H9 (cell line): ENCODE measurements at regions not wholly inside any gene's neighbourhood (a gene's known extent, or its start where the extent isn't known, plus 50 kb on each side); places are given as distances from the start of the nearest gene placed in this dataset.

Experiments
- DNase-seq: peaks from one replicate; pipeline ENCODE4 v3.0.0-alpha.2; 2017
- H2AFZ ChIP-seq: one replicate; pipeline ENCODE4 v1.6.1; 2013; ENCODE audit warnings: mild to moderate bottlenecking, low read length, control low read depth, moderate library complexity
- H2AK5ac ChIP-seq: 2 replicates; pipeline ENCODE4 v1.6.1; 2013; ENCODE audit warnings: low read length, control low read depth, mixed read lengths; ENCODE audit not compliant: insufficient read length
- H2BK120ac ChIP-seq: one replicate; pipeline ENCODE4 v1.6.1; 2013; ENCODE audit warnings: low read depth, mild to moderate bottlenecking, low read length, control low read depth, inconsistent platforms; ENCODE audit not compliant: poor library complexity, severe bottlenecking
- H2BK12ac ChIP-seq: 2 replicates; pipeline ENCODE4 v1.6.1; 2013; ENCODE audit warnings: low read length, control low read depth, mixed read lengths, low read depth; ENCODE audit not compliant: insufficient read length
- H2BK15ac ChIP-seq: 2 replicates; pipeline ENCODE4 v1.6.1; 2013; ENCODE audit warnings: low read depth, low read length, control low read depth
- H2BK20ac ChIP-seq: one replicate; pipeline ENCODE4 v1.6.1; 2013; ENCODE audit warnings: low read depth, mild to moderate bottlenecking, low read length, control low read depth, inconsistent platforms; ENCODE audit not compliant: poor library complexity, severe bottlenecking
- H2BK5ac ChIP-seq: 2 replicates; pipeline ENCODE4 v1.6.1; 2013; ENCODE audit warnings: low read length, control low read depth, mixed read lengths; ENCODE audit not compliant: insufficient read length
- H3K14ac ChIP-seq: 2 replicates; pipeline ENCODE4 v1.6.1; 2013; ENCODE audit warnings: low read length, control low read depth; ENCODE audit not compliant: insufficient read depth
- H3K18ac ChIP-seq: 2 replicates; pipeline ENCODE4 v1.6.1; 2013; ENCODE audit warnings: low read depth, mild to moderate bottlenecking, mixed read lengths, low read length, control low read depth; ENCODE audit not compliant: insufficient read length
- H3K23ac ChIP-seq: 2 replicates; pipeline ENCODE4 v1.6.1; 2013; ENCODE audit warnings: low read length, control low read depth, mixed read lengths, low read depth; ENCODE audit not compliant: insufficient read length
- H3K23me2 ChIP-seq: 2 replicates; pipeline ENCODE4 v1.6.1; 2013; ENCODE audit warnings: low read depth, mild to moderate bottlenecking, mixed read lengths, low read length, control low read depth; ENCODE audit not compliant: insufficient read length, poor library complexity, severe bottlenecking
- H3K27ac ChIP-seq: 2 replicates; pipeline ENCODE4 v1.5.1; 2013; ENCODE audit warnings: low read length, control low read depth, mixed read lengths, low read depth; ENCODE audit not compliant: insufficient read length
- H3K27me3 ChIP-seq: 2 replicates; pipeline ENCODE4 v1.6.1; 2013; ENCODE audit warnings: low read length, control low read depth, inconsistent platforms; ENCODE audit not compliant: insufficient read depth
- H3K4ac ChIP-seq: 2 replicates; pipeline ENCODE4 v1.6.1; 2013; ENCODE audit warnings: low read depth, mild to moderate bottlenecking, control low read depth, inconsistent platforms, low read length, moderate library complexity
- H3K4me1 ChIP-seq: 2 replicates; pipeline ENCODE4 v1.6.1; 2013; ENCODE audit warnings: low read length, control low read depth, inconsistent platforms; ENCODE audit not compliant: insufficient read depth
- H3K4me2 ChIP-seq: 2 replicates; pipeline ENCODE4 v1.6.1; 2013; ENCODE audit warnings: low read length, control low read depth, mixed read lengths; ENCODE audit not compliant: insufficient read length, insufficient read depth
- H3K56ac ChIP-seq: 2 replicates; pipeline ENCODE4 v1.6.1; 2013; ENCODE audit warnings: low read depth, mild to moderate bottlenecking, mixed read lengths, low read length, control low read depth; ENCODE audit not compliant: insufficient read length
- H3K79me1 ChIP-seq: 2 replicates; pipeline ENCODE4 v1.6.1; 2013; ENCODE audit warnings: low read depth, mild to moderate bottlenecking, moderate library complexity, low read length, control low read depth, inconsistent platforms; ENCODE audit not compliant: insufficient read depth, poor library complexity, severe bottlenecking
- H3K79me2 ChIP-seq: 2 replicates; pipeline ENCODE4 v1.6.1; 2013; ENCODE audit warnings: low read length, control low read depth, inconsistent platforms; ENCODE audit not compliant: insufficient read depth
- H3K9ac ChIP-seq: 2 replicates; pipeline ENCODE4 v1.6.1; 2013; ENCODE audit warnings: low read length, control low read depth, mixed read lengths; ENCODE audit not compliant: insufficient read length; ENCODE audit errors: extremely low read depth
- H3K9me3 ChIP-seq: one replicate; pipeline ENCODE4 v1.6.1; 2013; ENCODE audit warnings: low read depth, low read length, inconsistent platforms; ENCODE audit not compliant: control insufficient read depth
- H3T11ph ChIP-seq: one replicate; pipeline ENCODE4 v1.6.1; 2013; ENCODE audit warnings: mild to moderate bottlenecking, low read length, control low read depth, inconsistent platforms
- H4K20me1 ChIP-seq: one replicate; pipeline ENCODE4 v1.6.1; 2013; ENCODE audit not compliant: control insufficient read depth, insufficient read length, insufficient read depth
- H4K5ac ChIP-seq: 2 replicates; pipeline ENCODE4 v1.6.1; 2013; ENCODE audit warnings: low read depth, mild to moderate bottlenecking, mixed read lengths, low read length, control low read depth; ENCODE audit not compliant: insufficient read length
- H4K8ac ChIP-seq: replicated peaks from 2 replicates; pipeline ENCODE4 v1.6.1; 2013; ENCODE audit warnings: low read length, control low read depth, mixed read lengths, low read depth; ENCODE audit not compliant: insufficient read length
- H4K91ac ChIP-seq: 2 replicates; pipeline ENCODE4 v1.6.1; 2013; ENCODE audit warnings: low read depth, mild to moderate bottlenecking, moderate library complexity, mixed read lengths, low read length, control low read depth; ENCODE audit not compliant: insufficient read length
- H3K27ac Mint-ChIP-seq, 3 experiments: 2 replicates in 2 of 3; 3 replicates in 1 of 3; pipeline ENCODE4 v1.8.0; 2020 to 2021; ENCODE audit warnings: mixed read lengths in 3 of 3, mild to moderate bottlenecking in 1 of 3, moderate library complexity in 1 of 3
- H3K27me3 Mint-ChIP-seq: 2 replicates; pipeline ENCODE4 v1.8.0; 2021; ENCODE audit warnings: low read depth, mild to moderate bottlenecking, moderate library complexity, mixed read lengths
- H3K36me3 Mint-ChIP-seq, 3 experiments: 2 replicates in 2 of 3; 3 replicates in 1 of 3; pipeline ENCODE4 v1.8.0; 2020 to 2021; ENCODE audit warnings: low read depth in 3 of 3, mixed read lengths in 3 of 3; ENCODE audit not compliant: insufficient read depth in 1 of 3
- H3K4me1 Mint-ChIP-seq, 2 experiments: 2 replicates each; pipeline ENCODE4 v1.8.0; 2020; ENCODE audit warnings: mixed read lengths in 2 of 2
- H3K4me3 Mint-ChIP-seq, 2 experiments: 2 replicates in 1 of 2; 3 replicates in 1 of 2; pipeline ENCODE4 v1.8.0; 2020 to 2021; ENCODE audit warnings: mild to moderate bottlenecking in 2 of 2, mixed read lengths in 2 of 2, moderate library complexity in 1 of 2
- H3K9me3 Mint-ChIP-seq, 2 experiments: 2 replicates in 1 of 2; 3 replicates in 1 of 2; pipeline ENCODE4 v1.8.0; 2020; ENCODE audit warnings: mild to moderate bottlenecking in 2 of 2, mixed read lengths in 2 of 2, moderate library complexity in 1 of 2
- TF ChIP-seq, protein P1 (sequence below): fragments of 200-600 bp; sonication (generic); conservative IDR thresholded peaks from 3 replicates; pipeline ENCODE4 v1.8.0; 2021; ENCODE audit warnings: antibody characterized with exemption, mild to moderate bottlenecking

DNA sequence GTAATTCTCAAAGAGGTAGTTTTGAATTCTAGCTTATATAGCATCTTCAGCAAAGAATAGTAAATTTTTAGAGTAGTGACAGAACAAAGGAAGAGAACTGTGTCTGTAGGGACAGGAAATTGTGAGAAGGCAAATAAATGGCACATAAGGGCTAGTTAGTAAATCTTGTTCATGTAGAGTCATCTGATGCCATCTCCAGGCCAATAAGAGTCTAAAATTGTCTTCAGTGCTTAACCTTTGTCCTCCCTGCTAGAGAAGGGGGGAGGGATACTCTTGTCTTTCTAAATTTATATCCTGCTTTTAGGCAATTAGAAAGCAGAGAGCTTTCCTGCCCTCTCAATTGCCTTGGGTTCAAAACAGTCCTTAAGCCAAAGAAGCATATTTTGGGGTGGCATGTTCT, 87.0 kb upstream of the DNAJC19 start:
- H3K23me2 ChIP-seq = no peaks in the 10 kb centered on the region
- no peak overlapping the region for H4K5ac ChIP-seq
- peaks cover 14 to 19% of the 10 kb centered on the region in 2 experiments for H3K4me1 Mint-ChIP-seq
- no peak overlapping the region for H2AFZ ChIP-seq
- H3K4me1 ChIP-seq = no peaks in the 10 kb centered on the region; the same call in 1 of the 2 replicates
- H2BK5ac ChIP-seq = no peak overlapping the region
- no peak overlapping the region for H4K8ac ChIP-seq
- TF ChIP-seq, protein P1, sequence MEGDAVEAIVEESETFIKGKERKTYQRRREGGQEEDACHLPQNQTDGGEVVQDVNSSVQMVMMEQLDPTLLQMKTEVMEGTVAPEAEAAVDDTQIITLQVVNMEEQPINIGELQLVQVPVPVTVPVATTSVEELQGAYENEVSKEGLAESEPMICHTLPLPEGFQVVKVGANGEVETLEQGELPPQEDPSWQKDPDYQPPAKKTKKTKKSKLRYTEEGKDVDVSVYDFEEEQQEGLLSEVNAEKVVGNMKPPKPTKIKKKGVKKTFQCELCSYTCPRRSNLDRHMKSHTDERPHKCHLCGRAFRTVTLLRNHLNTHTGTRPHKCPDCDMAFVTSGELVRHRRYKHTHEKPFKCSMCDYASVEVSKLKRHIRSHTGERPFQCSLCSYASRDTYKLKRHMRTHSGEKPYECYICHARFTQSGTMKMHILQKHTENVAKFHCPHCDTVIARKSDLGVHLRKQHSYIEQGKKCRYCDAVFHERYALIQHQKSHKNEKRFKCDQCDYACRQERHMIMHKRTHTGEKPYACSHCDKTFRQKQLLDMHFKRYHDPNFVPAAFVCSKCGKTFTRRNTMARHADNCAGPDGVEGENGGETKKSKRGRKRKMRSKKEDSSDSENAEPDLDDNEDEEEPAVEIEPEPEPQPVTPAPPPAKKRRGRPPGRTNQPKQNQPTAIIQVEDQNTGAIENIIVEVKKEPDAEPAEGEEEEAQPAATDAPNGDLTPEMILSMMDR = no peak
- H3K9me3 ChIP-seq = no peaks in the 10 kb centered on the region
- peaks cover 10 to 16% of the 10 kb centered on the region in 2 experiments; a peak in 4 of 5 replicates for H3K9me3 Mint-ChIP-seq
- no peaks in the 10 kb centered on the region for H3K79me1 ChIP-seq
- H2BK12ac ChIP-seq = no peak overlapping the region
- H3K27ac Mint-ChIP-seq = no peak overlapping the region
- H3K36me3 Mint-ChIP-seq = peaks cover 0 to 18% (median 0%) of the 10 kb centered on the region in 3 experiments; a peak in 3 of 7 replicates
- H4K91ac ChIP-seq = no peak overlapping the region
- no peak overlapping the region for H2BK20ac ChIP-seq
- no peak overlapping the region for H3K9ac ChIP-seq
- no peak overlapping the region for H3T11ph ChIP-seq
- no peak overlapping the region for H3K18ac ChIP-seq
- no peak overlapping the region for H3K23ac ChIP-seq
- H2BK120ac ChIP-seq = no peak overlapping the region
- H3K27me3 ChIP-seq = no peaks in the 10 kb centered on the region
- H2AK5ac ChIP-seq = no peak overlapping the region
- no peaks in the 10 kb centered on the region for H3K79me2 ChIP-seq
- H2BK15ac ChIP-seq = no peak overlapping the region
- H3K27me3 Mint-ChIP-seq = peaks cover 1% of the 10 kb centered on the region; the same call in 1 of the 2 replicates
- no peak overlapping the region for H3K27ac ChIP-seq
- H4K20me1 ChIP-seq = no peaks in the 10 kb centered on the region
- no peak overlapping the region for H3K56ac ChIP-seq
- H3K4me2 ChIP-seq = no peak overlapping the region
- H3K14ac ChIP-seq = no peak overlapping the region
- no peak overlapping the region for H3K4ac ChIP-seq
- H3K4me3 Mint-ChIP-seq = no peak overlapping the region
- DNase-seq = no peak
